GM19025 (cell line): ENCODE measurements at regions not wholly inside any gene's neighbourhood (a gene's known extent, or its start where the extent isn't known, plus 50 kb on each side); places are given as distances from the start of the nearest gene placed in this dataset.
"Not testable (repeated sequence)": the region's sequence is repeated elsewhere in the genome, so short reads cannot be mapped to it uniquely, and the experiment has no call there.

Source experiments
- ATAC-seq: cut with Tn5 transposase; IDR thresholded peaks from one replicate; pipeline ENCODE4 v1.9.1; 2021; ENCODE audit warnings: mild to moderate bottlenecking, low read depth, moderate library complexity; ENCODE audit not compliant: unreplicated experiment

GRCh38 chr4:18749391-18749790 lies 727.8 kb upstream of the LCORL start:
- ATAC-seq, result no peak

GRCh38 chr4:18736551-18736950 lies 715.0 kb upstream of the LCORL start:
- ATAC-seq, result no peak

DNA sequence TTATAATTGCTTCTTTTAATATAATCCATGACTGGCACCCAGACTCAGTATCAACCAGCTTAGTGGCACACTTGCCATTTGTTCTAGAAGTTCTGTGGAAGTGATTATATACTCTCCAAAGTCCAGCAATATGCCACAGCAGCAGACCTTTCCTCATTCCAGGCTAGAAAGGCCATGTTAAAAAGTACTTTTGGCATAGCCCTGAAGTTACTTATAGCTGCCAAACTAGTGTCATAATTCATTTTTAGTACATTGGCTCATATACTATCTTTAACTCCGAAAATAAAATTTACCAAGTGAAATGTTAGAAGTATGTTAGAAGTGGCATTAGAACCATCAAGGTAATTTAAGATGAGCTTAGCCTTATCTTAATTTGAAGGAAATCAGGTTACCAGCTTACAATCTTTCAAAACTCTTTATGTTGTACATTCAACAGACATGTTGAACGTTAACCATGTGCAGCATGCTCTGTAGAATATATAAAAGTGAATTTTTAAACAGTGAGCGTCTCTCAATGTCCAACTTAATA lies 714.2 kb upstream of the LCORL start:
- ATAC-seq, result no peak

- no peak for ATAC-seq
Observed at GRCh38 chr4:18734405-18734804, 712.9 kb upstream of the LCORL start.

DNA sequence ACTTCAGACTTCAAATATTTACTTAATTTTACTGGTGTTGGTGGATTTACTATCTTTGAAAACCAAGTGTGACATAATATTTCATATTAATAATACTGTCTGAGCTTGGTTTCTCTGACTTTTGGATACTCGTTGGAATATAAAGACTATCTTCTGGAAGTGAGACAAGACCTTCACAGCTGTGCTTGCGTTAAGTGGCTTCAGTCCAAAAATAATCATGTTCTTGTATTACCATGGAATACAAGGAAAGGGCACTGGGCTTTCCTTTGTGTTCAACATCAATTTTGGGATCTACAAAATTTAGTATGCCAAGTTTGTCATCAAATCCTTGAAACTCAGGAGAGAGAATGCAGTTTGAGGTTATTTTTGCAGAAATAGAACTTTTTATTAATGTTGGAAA lies 712.4 kb upstream of the LCORL start:
- ATAC-seq, result no peak

GRCh38 chr4:18722748-18723191 lies 701.2 kb upstream of the LCORL start:
- ATAC-seq, result no peak

DNA sequence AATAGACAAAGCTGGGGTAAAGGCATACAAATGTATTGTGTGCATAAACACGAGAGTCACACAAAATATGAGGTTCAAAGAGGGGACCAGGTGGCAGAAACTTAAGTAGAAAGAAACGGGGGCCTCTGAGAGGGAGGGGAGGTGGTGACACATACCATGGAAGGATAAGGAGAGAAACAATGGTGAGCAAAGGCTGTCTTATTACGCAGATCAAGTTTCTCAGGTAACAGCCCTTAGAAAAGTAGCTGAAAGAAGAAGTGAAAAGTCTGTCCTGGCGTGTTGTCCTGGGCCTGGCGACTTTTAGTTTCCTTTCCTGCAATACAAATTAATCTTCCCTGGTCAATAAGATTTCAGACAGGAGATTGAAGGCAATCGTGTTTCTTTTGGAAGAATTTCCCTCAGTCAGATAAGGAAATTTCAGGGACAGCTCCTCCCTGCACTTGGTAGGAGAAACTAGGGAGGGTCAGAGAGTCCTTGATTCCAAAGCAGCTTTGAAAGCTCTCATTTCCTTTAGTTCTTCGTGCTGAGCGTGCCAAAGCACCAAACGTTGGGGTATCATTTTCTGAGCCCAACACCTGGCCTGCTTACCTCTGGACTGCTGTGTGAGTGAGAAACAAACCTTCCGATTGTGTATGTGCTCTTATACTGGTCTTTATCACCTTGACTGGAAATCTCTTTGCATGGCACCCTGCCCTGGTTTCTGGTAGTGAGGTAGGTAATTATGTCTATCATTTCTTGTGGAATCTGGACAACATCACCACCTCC lies 676.7 kb upstream of the LCORL start:
- no peak for ATAC-seq

GRCh38 chr4:18695733-18696527 lies 674.4 kb upstream of the LCORL start:
- ATAC-seq, result no peak

GRCh38 chr4:18691431-18692200 lies 670.1 kb upstream of the LCORL start:
- ATAC-seq, result no peak

DNA sequence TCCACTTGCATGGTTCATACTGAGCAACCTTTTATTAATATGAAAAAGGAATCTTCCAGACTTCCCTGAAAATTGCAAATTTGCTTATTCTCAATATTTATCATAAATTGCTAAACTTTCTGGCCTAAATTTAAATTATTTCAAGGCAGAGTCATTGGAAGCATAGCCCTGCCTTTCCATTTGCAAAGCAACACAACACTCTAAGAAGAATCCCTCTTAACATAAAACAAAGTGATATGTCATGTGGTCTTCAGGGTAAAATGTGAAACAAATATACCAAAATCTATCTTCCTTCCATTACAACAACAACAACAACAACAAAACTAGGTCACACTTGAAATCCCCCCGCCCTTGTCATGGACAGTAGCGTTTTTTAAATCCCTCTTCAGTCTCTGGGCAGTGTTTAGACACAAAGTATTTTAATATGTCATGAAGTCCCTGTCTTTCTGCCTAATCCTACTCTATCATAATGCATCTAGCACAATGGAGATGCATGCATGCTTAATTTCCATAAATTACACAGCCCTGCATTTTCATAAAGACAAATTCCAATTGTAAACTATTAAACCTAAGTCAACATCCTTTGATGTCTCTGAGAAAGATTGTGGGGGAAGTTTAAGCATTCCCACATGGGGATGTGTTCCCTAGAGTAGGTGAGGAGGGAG lies 668.9 kb upstream of the LCORL start:
- no peak for ATAC-seq

- ATAC-seq, result no peak
Observed at GRCh38 chr4:18689308-18690115, 668.0 kb upstream of the LCORL start.

DNA sequence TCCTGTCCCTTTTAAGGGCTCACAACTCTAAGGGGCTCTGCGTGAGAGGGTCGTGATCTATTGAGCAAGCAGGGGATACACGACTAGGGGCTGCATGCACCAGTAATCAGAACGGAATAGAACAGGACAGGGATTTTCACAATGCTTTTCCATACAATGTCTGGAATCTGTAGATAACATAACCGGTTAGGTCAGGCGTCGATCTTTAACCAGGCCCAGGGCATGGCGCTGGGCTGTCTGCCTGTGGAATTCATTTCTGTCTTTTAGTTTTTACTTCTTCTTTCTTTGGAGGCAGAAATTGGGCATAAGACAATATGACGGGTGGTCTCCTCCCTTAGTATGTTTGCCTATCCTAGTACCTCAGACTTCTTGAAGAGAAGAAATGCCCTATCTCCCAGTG lies 666.8 kb upstream of the LCORL start:
- not testable (repeated sequence) for ATAC-seq

DNA sequence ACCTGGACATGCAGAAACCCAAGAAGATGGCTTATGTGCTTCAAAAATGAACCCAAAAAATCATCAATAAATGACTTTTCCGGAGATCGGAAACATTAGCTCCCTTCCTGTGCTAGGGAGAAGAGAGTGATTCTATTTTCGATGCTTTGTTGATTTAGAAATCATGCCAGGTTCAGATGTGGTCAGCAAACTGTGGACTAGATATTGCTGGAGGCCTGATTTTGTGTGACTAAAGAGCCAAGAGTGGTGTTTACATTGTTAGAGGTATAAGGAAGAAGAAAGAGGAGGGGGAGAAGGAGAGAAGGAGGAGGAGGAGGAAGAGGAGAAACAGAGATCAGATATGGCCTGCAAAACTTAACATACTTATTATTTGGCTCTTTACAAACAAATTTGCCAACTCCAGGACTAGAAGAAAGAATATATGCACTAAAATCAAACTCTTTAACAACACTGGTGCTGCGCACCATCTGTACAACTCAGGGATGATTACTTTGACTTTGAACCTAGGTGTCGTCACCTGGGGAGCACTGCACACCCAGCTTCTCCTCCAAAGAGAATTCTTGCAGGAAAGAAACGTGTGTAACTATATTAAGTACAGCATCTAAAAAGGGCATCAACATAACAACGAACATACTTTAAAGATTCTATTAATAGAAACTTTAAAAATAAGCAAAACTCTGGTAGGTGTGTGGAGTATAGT lies 664.9 kb upstream of the LCORL start:
- no peak for ATAC-seq

DNA sequence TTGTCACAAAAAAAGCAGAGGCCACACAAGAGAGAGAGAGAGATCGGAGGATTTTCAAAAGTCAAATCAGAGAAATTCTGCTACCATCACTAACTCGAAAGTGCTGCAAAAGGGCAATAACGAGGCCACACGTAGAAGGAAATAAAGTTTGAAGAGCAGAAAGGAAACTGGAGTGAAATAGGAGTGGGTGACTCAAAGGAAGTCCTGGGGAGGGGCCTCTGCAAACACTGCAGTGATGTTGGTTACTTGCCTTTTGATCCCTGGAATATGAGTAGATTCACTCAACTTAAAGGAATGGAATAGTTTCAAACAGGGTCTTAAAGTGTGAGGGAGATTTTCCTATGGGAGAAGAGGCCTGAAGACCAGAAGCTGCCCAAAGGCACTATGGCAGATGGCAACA lies 663.4 kb upstream of the LCORL start:
- no peak for ATAC-seq

GRCh38 chr4:18676526-18676915 lies 655.0 kb upstream of the LCORL start:
- no peak for ATAC-seq

DNA sequence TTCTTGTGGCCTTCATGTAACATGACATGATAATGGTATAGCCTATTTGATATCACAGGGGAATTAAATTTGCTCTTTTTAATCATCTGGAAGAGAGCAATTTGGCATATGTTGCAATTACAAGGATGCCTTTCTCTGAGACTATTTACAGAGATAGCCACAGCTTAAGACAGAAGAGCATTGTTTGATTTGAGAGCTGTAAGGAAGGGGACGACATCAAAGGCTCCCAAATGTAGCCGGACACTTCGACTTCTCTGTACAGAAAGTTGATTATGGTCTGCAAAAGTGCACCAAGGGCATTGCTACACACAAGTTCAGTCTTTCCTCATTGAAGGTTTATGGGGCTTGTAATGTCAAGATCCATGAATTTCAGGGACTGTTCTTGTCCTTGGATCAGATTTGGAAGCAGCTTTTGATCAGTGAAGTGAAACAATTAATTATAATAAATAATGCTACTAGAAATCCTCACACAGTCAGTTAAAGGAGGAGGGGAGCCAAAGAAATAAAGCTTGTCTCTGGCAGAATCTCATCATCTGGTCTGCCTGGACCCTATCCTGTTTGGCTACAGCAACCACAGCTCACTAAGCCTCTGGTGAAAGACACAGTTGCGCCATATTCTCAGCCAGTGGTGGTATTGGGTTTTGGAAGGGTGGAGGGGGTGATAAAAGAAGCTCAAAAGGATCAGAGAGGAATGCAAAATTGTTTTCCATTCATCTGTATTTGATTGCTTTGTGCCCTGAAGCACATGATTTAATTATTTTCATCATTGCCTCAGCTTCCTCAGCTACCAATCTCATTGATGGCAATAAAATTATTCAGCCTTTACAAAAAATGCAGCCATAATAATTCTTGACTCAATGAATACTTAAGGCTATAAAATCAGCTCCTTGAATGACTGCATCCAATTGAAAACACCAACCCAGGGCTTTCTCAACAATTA lies 654.3 kb upstream of the LCORL start:
- ATAC-seq, result no peak

- no peak for ATAC-seq
Observed at GRCh38 chr4:18670034-18670433, 648.5 kb upstream of the LCORL start.

DNA sequence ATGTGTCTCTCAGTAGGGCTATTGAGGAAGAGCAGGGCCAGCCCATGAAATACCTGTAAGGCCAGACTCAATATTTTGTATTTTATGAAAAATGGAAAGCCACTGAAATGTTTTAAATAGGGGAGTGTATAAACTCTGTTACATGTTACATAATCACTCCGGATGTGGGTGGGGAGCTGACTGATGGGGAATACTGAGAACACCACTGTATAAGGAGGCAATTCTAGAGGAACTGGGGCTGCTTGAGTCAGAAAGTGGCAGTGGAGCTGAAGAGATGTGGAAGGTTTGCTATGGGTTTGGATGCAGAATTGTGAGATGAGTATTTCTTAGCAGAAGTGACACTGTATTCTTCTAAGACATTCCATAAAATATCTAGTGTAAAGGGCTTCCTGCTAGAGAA lies 647.8 kb upstream of the LCORL start:
- no peak for ATAC-seq
